ENCODE measurements at regions not wholly inside any gene's neighbourhood (a gene's known extent, or its start where the extent isn't known, plus 50 kb on each side); places are given as distances from the start of the nearest gene placed in this dataset.

- H3K4me1 ChIP-seq (ENCODE audit: control insufficient read depth in 1 of 2, insufficient read depth in 2 of 2, low read length in 2 of 2): no peaks in the 10 kb centered on the region
- H3K27me3 ChIP-seq (ENCODE audit: insufficient read depth, low read length): peaks cover 6% of the 10 kb centered on the region; the same call in 1 of the 2 replicates
- no peak overlapping the region for H3K27ac ChIP-seq (ENCODE audit: low read depth, low read length)
- H3K4me2 ChIP-seq (ENCODE audit: low read length): no peak overlapping the region
- no peak for DNase-seq (ENCODE audit: low read depth, low spot score)
- ATAC-seq: no peak
- no peak overlapping the region for H2AFZ ChIP-seq (ENCODE audit: low read depth, low read length, poor library complexity, severe bottlenecking)
- RAD21 ChIA-PET (ENCODE audit: low non-redundant PET in 1 of 2, low total read pairs in 2 of 2, uncharacterized antibody in 2 of 2, unreplicated experiment in 2 of 2): no interaction called here
- H4K20me1 ChIP-seq (ENCODE audit: insufficient read depth): no peaks in the 10 kb centered on the region
- no TSS peak for BruUV-seq (replicated peaks)
- POLR2A ChIA-PET: no interaction called here
- CTCF ChIA-PET: no interaction called here
- intact Hi-C loops (cut with micrococcal nuclease): no loop called here
- no peak for TF ChIP-seq MAX (IDR thresholded peaks at IDR 0.05)
- no peak for TF ChIP-seq SP1 (IDR thresholded peaks at IDR 0.05; ENCODE audit: low read depth)
- no peak for TF ChIP-seq EZH2 (IDR thresholded peaks at IDR 0.05)
- TF ChIP-seq JUND (IDR thresholded peaks at IDR 0.05): no peak
- no peak for TF ChIP-seq SIN3A (IDR thresholded peaks at IDR 0.05; ENCODE audit: low read depth)
- no peak for TF ChIP-seq RAD21 (IDR thresholded peaks at IDR 0.05; ENCODE audit: low read depth)
- no peak for TF ChIP-seq YY1 (IDR thresholded peaks at IDR 0.05; ENCODE audit: extremely low read depth, insufficient replicate concordance, low read depth, low read length)
- TF ChIP-seq FOSL1 (IDR thresholded peaks at IDR 0.05; ENCODE audit: low read depth): no peak
- TF ChIP-seq CTCF (IDR thresholded peaks at IDR 0.05 in 2 of 3, conservative IDR thresholded peaks at IDR 0.05 in 1 of 3; ENCODE audit: borderline replicate concordance in 1 of 3, insufficient read depth in 1 of 3, low read depth in 2 of 3, low read length in 2 of 3): no peak
- TF ChIP-seq POLR2A (IDR thresholded peaks at IDR 0.05; ENCODE audit: borderline replicate concordance, extremely low read depth, insufficient read depth, insufficient read length): no peak
- no peak for TF ChIP-seq POLR2AphosphoS5 (IDR thresholded peaks at IDR 0.05; ENCODE audit: low read depth, low read length)
- TF ChIP-seq EGR1 (IDR thresholded peaks at IDR 0.05; ENCODE audit: low read depth): no peak
- no peak for TF ChIP-seq EZH2phosphoT487 (IDR thresholded peaks at IDR 0.05; ENCODE audit: borderline replicate concordance)
- TF ChIP-seq TCF7L2 (IDR thresholded peaks at IDR 0.05; ENCODE audit: borderline replicate concordance, extremely low read depth, insufficient read depth, insufficient read length): no peak
- no peak for TF ChIP-seq ELF1 (IDR thresholded peaks at IDR 0.05; ENCODE audit: borderline replicate concordance, low read depth)
- TF ChIP-seq CBX3 (IDR thresholded peaks at IDR 0.05; ENCODE audit: low read depth): no peak
- TF ChIP-seq ATF3 (IDR thresholded peaks at IDR 0.05): no peak
- no peak for TF ChIP-seq CEBPB (IDR thresholded peaks at IDR 0.05; ENCODE audit: low read depth)
- TF ChIP-seq ZFX (IDR thresholded peaks at IDR 0.05): no peak
- no peaks in the 10 kb centered on the region for H3K9me3 ChIP-seq (ENCODE audit: control insufficient read depth in 1 of 2, insufficient read depth in 1 of 2, low read depth in 1 of 2, low read length in 2 of 2)
- no peaks in the 10 kb centered on the region for H3K79me2 ChIP-seq (ENCODE audit: insufficient read depth, low read length)
- H3K9me2 ChIP-seq (ENCODE audit: insufficient read depth): no peaks in the 10 kb centered on the region
- no peak overlapping the region for H3K4me3 ChIP-seq (replicated peaks in 1 of 2; ENCODE audit: low read depth in 1 of 2, low read length in 2 of 2)
- no peaks in the 10 kb centered on the region for H3K36me3 ChIP-seq (ENCODE audit: control insufficient read depth in 1 of 2, insufficient read depth in 2 of 2, low read length in 2 of 2)
- H3K9ac ChIP-seq (ENCODE audit: low read length): no peak overlapping the region
These were observed 128.9 kb upstream of the PRSS1 start for GRCh38 chr7:142620402-142620801.

Data from HCT116 (cell line).